GM12874 (cell line): ENCODE measurements at regions not wholly inside any gene's neighbourhood (a gene's known extent, or its start where the extent isn't known, plus 50 kb on each side); places are given as distances from the start of the nearest gene placed in this dataset.

Source experiments
- TF ChIP-seq, protein P1 (sequence below): IDR thresholded peaks from 2 replicates; pipeline ENCODE4 v1.5.1; 2011; ENCODE audit warnings: low read depth, mild to moderate bottlenecking, control low read depth, low read length, moderate library complexity; ENCODE audit not compliant: insufficient read depth

DNA sequence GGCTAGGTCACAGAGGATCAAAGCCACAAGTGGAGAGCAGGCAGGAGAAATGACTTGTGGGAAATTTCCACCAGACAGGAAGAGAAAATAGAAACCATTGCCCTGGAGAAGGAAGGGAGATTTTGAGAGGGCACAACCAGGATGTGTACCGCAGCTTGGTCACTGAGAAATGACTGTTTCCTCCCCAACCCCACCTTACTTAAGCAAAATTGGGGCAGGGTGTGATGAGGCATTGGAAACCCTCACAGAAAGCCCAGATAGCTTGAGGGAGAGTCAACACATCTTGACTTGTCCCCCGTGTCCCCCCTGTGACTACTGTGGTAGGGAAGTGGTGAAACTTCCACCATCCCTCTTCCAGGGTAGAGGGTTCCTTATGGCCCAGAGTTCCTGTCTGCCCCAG is 113.5 kb upstream of the FAM20A start:
- TF ChIP-seq, protein P1, sequence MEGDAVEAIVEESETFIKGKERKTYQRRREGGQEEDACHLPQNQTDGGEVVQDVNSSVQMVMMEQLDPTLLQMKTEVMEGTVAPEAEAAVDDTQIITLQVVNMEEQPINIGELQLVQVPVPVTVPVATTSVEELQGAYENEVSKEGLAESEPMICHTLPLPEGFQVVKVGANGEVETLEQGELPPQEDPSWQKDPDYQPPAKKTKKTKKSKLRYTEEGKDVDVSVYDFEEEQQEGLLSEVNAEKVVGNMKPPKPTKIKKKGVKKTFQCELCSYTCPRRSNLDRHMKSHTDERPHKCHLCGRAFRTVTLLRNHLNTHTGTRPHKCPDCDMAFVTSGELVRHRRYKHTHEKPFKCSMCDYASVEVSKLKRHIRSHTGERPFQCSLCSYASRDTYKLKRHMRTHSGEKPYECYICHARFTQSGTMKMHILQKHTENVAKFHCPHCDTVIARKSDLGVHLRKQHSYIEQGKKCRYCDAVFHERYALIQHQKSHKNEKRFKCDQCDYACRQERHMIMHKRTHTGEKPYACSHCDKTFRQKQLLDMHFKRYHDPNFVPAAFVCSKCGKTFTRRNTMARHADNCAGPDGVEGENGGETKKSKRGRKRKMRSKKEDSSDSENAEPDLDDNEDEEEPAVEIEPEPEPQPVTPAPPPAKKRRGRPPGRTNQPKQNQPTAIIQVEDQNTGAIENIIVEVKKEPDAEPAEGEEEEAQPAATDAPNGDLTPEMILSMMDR = no peak

DNA sequence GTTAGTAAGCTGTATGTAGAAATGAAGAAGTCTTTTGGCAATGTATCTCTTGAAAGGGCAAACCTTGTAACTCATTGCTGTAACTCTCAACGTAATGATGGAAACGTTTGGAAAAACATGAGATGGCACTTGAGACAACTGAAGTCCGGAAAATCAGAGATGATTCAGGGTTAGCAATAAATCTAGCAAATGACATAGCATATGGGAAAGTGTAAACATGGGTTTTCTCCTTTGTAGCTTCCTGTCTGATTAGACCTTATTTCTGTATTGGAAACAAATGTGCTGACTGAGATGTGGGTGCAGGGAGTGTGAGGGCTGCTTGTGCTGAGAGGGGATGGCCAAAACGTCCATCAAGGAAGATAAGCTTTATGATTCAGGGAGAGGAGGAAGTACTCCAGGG is 110.7 kb upstream of the FAM20A start:
- TF ChIP-seq, protein P1 = no peak

DNA sequence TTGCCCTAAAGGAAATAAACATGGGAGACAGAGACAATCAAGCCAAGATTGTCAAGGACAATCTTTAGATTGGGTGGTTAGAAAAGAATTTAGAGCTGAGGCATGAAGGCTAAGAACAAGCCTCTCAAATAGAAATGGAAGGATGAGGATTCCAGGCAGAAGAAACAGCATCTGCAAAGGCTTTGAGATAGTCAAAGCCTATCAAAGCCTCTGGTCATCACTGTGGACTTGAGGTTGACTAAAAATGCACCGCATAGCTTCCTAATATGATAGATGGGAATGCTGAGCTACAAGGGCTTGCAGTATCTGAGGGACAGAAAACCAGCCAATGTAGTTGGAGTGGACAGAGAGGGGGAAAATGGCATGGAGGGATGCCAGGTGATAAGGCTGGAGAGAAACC is 109.8 kb upstream of the FAM20A start:
- TF ChIP-seq, protein P1 = no peak

DNA sequence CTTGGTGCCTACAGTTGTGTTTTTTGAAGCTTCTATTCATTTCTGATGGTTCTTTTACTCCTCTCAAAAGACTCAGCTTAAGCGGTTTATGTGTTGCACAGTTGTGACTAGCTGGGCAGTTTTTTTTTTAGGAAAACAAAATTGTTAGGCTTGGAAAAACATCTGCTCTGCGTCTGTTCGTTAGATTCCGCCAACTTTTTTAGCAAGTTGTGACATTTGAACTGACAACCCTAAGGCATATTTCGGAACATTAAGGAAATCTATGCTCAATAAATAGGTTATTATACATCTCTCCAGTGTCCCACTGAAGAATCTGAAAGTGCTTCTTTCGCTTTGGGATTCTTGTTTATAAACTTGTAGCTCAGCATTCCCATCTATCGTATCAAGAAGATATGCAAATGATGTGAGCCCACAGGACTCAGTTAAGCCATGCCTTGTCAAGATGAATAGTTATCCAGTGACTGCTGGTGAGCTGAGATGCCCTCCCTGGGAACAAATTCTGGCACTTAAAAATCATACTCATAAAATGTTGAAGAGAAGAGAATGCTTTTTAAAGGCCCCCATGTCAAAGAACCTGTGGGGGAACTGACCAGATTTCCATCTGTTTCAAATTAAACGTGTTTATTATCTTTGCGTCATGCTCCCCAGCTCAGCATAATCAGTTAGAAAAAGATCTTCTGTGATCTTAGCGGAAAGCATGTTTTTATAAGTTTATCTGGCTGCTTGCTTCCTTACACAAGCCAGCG is 109.0 kb upstream of the FAM20A start:
- TF ChIP-seq, protein P1 = no peak

DNA sequence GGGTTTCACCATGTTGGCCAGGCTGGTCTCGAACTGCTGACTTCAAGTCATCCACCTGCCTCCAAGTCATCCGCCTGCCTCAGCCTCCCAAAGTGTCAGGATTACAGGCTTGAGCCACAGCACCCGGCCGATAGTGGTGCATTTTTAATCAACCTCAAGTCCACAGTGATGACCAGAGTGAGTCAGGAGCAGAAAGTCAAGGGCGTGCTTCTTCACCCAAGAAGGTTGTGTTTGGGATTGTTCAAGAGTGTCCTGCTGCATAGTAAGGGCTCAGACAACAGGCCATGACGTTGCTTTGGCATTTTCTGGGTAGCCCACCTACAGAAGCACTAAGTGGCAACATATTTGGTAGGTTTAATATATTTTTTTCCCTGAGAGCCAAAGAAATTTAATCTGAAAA is 108.3 kb upstream of the FAM20A start:
- TF ChIP-seq, protein P1 = no peak

DNA sequence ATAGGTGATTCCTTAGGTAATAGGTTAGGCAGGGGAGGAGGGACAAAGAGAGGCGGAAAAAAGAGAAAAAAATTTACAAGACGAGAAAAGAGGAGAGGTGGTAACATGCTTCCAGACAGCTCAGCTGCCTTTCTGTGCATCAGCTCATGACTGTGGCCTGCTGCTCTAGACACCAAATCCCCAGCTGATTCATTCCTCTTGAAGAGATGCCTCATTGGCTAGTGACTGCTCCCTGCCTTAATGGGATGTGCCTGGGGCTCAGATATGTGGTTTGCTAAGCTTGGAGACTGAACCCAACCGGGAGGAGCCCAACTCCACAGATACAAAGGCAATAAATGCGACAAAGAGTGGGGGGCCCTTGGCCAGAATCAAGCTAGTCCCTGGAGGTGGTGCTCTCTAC is 105.9 kb upstream of the FAM20A start:
- TF ChIP-seq, protein P1 = no peak

DNA sequence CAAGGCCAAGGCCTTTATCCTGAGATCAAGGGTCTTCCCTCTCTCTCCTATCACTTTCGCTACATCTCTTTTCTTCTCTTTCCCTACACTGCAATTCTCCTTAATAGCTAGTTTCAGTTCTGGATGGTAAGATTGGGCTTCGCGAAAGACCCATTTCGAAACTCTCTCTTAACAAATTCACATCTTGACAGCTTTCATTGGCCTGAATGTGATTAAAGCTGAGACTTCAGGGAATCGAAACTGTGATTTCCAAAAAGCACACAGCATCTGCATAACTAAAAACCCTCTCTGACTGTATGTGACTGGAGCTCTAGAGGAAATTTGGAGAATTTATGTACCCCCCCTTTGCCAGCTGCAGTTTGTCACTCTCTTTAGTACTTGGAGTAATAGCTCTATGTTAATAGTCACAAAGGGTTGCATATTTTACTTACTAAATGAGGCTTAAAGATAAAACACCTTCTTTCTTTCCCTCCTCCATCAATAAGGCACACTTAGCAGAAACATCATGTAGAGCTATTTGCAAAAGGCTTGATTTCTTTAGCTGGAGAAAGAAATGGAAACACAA is 105.3 kb upstream of the FAM20A start:
- TF ChIP-seq, protein P1 = no peak
